Stimulated activated CD4-positive, alpha-beta T cell treated with anti-CD3 and anti-CD28 coated beads, Interleukin-2, amount 100 ng/mL, for 48 hours (primary cell): ENCODE measurements at regions not wholly inside any gene's neighbourhood (a gene's known extent, or its start where the extent isn't known, plus 50 kb on each side); places are given as distances from the start of the nearest gene placed in this dataset.
"Not testable (repeated sequence)": the region's sequence is repeated elsewhere in the genome, so short reads cannot be mapped to it uniquely, and the experiment has no call there.

Experiments
- DNase-seq, 2 donors: peaks; one replicate each; pipeline ENCODE4 v3.0.0-alpha.2; 2020

DNA sequence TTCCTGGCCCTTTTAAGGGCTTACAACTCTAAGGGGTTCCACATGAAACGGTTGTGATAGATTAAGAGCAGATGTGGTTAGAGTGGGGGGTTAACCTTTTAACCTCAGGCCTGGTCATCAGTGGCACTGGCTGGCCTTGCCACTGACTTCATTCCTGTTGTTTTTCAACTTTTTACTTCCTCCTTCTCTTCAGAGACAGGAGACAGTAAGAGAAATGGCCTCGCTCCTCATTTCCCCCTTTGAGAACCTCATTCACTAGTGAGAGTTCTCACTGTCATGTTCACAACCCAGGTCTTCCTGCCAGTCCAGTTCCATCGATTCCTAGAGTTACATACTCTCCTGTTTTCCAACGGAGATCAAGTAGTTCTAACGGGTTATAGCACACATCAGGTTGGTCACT is 101.6 kb upstream of the SLC1A4 start:
- DNase-seq, result no peak

DNA sequence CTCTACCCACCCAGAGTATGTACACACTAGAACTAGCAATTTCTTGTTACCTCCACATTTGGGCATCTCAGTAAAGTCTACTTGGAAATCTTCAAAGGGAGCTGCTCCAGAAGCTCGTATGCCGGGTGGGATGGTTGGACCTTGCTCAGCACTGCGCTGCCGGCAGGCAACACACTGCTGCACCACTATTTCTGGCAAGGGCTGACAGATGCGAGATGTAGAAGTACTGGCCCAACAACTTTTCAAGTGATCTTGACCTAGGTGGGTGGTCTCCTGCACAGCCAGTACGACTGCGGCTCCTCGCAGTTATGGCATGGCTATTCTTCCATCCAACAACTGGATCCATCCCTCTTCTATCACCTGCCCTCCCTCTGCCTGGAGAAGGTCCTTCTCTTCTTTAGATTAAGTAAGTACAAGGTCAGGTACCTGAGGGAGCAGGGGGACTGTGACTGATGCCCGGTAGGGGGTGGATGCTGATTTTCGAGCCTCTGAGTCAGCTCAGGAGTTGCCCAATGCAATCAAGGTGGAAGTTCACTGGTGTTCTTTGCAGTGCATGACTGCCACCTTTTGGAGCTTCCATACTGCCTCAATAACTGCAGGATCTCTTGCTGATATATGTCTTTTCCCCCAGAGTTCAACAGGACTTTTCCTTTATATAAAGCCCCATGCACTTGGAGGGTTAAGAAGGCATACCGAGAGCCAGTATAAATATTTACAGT is 100.4 kb upstream of the SLC1A4 start:
- DNase-seq, result no peak

DNA sequence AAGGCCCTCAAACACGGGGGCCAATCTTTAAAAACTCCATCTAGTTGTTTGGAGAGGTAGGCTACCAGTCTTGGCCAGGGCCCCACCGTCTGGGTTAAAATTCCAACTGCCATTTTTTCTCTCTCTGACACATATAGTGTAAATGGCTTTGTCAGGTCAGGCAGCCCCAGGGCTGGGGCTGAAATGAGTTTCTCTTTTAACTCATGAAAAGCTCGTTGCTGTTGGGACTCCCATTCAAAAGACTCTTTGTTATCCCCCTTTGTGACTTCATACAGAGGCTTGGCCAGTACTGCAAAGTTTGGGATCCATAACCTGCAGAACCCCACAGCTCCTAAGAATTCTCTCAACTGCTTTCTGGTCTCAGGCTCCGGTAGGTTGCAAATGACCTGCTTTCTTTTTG is 99.4 kb upstream of the SLC1A4 start:
- no peak for DNase-seq

DNA sequence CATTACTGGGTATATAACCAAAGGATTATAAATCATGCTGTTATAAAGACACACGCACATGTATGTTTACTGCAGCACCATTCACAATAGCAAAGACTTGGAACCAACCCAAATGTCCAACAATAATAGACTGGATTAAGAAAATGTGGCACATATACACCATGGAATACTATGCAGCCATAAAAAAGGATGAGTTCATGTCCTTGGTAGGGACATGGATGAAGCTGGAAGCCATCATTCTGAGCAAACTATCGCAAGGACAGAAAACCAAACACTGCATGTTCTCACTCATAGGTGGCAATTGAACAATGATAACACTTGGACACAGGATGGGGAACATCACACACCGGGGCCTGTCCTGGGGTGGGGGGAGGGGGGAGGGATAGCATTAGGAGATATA is 92.6 kb upstream of the SLC1A4 start:
- DNase-seq, result not testable (repeated sequence)

DNA sequence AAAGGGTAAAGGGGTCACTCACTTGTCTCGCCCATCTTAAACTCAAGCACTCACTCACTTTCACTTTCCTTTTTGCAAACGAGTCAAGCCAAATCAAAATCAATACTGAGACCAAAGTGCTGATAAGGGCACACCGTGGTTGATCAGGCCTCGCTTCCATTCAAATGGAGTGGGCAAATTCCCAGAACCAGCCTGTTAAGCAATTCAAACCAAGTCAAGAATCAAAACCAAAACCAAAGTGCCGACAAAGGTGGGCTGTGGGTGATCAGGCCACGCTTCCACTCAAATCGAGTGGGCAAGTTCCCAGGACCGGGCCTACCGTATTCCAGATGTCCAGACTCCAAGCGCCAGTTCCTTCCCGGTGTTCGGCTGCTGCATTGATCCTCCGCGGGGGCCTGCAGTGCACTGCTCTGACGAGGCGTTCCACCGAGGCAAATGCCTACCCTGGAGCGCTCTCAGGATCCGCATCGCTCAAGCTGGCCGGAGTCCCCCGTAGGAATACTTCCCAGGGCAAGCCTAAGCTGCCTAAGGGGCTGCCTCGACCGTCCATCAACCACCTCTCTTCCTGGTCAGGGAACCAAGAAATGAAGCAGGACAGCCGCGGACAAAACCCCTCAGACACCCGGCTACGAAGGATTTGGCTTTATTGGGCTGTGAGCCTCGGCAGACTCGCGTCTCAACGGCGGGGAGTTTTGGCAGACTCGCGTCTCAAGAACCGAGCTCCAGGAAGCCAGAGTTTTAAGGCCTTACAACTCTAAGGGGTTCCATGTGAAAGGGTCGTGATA is 89.9 kb upstream of the SLC1A4 start:
- DNase-seq, result no peak

DNA sequence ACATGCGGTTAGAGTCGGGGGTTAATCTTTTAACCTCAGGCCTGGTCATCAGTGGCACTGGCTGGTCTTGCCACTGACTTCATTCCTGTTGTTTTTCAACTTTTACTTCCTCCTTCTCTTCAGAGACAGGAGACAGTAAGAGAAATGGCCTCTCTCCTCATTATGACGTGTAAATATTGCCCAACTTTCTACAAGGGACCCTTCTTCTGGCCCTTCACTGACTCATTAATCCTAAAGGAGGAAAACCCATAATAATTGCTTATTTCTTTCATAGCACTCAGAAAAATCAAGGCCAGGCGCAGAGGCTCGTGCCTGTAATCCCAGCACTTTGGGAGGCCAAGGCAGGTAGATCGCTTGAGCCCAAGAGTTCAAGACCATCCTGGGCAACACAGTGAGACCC is 89.3 kb upstream of the SLC1A4 start:
- DNase-seq, result not testable (repeated sequence)

DNA sequence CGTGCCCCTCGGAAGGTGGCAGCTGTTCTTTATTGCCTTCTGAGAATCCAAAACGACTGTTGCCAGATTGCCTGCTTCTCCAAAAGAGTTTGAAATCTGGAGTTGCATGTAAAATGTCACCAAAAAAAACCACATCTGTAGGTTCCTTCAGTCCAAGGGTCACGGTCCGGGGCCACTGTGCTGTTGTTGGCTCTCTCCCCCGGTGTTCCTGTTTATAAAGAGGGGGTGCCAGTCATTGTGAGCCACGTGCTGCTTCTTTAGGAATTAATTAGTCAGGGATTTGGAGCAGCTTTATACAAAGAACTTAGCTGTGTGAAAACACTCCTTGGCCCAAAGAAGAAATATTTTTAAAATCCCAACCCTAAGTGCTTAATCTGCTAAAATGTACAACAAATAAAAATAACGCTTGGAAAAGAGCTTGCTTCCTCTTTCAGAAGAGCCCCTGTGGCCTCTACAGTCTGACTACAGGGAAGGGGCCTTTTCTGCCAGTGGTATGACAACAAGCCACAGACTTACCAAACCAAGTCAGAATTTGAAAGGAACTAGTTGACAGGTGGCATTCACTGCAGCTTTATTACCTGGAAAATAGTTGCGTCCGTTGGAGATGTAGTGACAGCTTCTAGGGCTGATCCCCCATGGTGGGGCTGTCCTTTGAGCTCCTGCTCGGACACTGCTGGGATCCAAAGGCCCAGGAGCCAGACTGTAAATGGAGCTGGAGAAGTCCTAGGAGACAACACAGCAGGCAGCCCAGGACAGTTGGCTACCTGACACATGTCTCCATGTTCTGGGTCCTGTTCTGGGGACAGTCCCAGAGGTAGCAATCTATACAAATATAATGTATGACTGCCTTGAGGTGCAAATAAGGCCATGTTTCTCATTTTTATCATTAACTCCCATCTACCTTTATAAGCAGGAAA is 84.5 kb upstream of the SLC1A4 start:
- no peak for DNase-seq

DNA sequence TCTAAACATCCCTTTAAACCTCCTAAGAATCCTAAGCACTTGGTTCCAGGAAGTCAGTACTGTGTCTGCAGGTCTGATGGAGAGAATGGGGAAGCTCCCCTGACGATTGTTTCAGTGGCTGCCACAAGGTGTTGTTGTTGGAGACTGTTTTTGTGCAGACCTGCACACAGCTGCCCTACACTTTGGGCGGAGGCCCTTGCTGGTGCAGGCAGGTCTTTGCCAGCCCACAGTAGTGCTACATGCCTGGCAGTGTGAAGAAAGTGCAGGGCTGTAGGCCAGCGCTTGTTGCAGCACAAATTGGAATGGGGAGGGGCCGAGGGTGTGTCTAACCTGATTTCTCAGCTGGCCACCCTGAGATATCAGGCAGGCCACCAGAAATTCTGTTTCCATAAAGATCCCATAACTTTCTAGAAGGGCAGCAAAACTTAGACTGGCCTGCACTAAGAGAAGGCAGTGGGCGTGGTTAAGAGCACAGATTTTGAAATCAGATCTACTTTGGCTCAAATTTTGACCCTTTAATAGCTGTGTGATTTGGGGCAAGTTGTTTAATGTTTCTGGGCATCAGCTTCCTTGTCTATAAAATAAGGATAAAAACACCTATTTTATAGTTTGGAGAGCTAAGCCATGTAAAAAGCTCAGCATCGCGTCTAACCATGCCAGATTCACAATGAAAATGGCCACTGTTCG is 83.7 kb upstream of the SLC1A4 start:
- no peak for DNase-seq

DNA sequence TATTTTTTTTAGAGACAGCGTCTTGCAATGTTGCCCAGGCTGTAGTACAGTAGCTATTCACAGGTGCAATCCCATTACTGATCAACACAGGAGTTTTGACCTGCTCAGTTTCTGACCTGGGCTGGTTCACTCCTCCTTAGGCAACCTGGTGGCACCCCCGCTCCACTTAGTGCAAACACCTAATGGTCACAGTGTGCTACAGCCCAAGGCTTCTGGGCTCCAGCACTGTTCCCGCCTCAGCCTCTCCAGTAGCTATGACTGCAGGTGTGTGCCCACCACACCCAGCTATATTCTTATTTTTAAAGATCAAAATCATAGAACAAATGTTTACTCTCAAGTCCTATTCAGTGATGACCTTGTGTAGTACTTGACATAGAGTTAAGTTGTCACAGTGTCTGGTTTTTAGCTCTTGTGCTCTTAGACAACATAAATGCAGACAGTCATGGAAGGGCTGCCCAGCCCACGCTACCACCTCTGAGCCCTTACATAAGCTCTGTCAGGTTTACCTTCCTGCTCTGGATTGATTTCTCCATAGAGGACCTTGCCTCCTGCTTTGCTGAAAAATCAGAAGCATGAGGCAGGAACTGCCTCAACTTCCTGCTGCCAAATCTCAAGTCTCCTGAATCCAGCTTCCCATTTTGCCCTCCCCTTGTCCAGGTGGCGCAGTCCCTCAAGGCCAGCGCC is 82.2 kb upstream of the SLC1A4 start:
- no peak for DNase-seq

DNA sequence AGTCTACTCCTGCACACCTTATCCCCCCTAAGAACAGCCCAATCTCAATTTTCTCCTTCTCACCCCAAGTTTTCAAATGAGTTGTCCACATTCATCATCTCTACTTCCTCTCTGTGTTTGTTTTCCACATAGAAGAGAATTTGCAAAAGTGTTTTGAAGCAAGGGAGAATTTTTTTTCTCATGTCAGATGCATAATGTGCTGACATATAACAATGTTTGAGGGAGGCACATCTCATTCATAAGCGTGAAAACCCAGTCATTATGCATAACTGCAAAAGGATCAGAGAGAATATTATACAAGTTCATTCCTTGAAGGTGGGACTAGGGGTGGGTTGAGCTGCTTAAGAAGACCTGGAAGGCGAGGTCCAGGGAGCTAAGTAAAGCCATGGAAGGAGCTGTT is 80.8 kb upstream of the SLC1A4 start:
- no peak for DNase-seq

DNA sequence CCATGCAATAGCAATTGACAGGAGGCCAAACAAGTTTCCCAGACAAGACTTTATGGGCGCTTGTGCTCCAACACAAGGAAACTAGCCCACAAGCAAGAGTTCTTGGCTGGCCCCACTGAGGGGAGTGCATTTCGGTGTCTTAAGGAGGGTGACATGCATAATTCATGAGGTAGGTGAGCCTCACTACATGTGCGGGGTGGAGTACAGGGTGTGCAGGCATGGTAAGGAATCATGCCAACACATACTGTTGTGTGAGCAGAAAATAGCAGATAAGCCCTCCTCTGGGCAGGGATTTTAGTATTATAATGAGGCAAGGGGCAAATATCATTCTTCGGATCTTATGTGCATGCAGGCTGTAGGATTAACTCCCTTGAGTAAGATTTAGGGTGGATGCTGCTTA is 78.7 kb upstream of the SLC1A4 start:
- no peak for DNase-seq

DNA sequence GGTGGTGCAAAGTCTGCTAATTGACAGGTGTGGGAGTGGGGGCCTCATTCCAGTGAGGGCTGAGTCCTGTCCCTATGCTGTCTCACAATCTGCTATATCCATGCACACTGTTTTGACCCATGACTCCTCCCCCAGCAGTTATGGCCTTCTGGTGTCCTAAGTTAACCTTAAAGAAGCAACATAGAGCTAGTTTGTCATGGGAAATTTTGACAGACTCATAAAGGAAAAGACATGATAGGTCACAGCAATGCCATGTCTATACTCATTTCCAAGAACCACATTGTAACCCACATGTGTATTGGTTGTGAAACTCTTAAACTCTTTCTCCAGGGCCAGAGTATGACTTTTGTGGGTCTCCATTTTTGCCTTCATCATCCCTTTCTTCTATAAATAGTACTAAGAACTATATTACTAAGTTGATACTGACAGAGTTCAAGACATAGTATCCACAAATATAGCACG is 78.2 kb upstream of the SLC1A4 start:
- DNase-seq, result no peak

DNA sequence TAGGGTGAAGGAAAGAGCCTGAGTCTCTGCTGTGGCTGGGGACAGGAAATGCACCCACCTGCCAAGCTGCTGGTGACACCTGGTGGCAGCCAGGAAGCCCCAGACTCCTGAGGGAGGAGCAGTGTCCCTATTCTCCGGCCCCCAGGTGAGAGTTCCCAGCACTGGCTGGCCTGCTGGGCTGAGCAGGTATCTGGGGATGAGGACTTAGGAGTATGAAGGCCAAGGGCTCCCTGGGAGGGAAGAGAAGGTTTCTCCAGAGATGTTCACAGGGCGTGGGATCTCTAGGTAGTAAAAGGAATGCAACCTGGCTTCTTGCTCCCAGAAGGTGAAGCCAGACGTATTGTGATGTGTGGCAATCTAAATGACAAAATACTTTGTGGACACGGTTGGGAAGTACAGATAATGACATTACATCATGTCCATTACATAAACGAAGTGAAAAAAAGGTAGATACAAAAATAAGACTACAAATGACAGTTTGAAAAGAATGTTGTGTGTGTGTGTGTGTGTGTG is 75.8 kb upstream of the SLC1A4 start:
- no peak for DNase-seq

DNA sequence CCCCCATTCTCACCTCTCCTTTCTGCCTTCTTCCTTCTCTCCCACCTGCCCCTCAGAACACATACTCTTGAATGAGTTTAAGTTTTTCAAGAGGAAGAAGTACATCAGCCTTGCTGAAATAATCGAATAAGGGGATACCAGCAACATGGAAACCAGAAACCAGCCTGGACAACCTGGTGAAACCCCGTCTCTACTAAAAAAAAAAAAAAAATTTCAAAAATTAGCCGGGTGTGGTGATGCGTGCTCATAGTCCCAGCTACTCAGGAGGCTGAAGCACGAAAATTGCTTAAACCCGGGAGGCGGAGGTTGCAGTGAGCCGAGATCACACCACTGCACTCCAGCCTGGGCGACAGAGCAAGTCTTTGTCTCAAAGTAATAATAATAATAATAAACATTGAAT is 75.0 kb upstream of the SLC1A4 start:
- no peak for DNase-seq

DNA sequence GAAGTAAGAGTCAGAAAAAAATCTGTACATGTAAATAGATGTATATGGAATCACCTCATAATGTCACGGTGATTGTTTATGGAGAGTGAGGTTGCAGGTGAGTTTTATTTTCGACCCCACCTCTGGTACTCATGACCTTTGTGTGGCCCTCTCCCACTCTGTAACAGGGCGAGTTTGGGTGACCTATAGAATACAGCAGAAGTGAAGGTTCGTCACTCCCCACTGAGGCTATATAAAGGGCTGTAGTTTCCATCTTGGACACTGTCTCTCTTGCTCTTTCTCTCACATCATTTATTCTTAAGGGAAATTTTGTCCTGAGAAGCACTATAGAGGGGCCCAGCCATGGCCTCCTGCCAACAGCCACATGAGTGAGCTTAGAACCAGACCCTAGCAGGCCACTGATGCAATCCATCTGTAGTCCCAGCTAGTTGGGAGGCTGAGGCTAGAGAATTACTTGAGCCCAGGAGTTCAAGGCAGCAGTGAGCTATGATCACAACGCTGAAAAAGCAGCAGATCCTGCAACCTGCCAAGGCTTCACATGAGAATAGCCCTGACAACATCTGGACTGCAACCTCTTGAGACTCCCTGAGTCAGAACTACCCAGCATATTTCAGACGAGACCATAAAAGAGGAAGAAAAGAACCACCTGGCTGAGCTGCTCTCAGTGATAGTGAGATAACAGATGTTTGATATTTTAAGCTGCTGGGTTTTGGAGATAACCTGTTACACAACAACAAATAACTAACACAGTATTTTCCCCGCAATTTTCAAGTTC is 74.3 kb upstream of the SLC1A4 start:
- DNase-seq, result no peak

DNA sequence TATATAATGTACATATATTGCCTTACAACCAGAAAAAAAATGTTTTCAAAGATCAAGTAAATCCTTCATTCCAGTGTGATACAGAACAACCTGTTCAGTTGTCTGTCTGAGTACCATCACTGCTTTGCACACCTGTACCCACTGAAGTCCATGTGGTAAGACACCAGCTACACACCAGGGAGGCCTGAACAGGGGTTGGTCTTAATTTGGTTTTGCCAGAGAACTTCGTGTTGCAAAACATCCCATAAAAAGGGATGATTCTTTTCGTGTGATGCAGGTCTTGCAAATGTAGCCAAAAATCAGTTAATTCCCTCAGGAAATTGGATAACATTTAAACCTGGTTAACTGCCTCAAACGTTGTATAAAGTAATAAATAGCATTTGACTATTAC is 73.7 kb upstream of the SLC1A4 start:
- DNase-seq, result no peak

DNA sequence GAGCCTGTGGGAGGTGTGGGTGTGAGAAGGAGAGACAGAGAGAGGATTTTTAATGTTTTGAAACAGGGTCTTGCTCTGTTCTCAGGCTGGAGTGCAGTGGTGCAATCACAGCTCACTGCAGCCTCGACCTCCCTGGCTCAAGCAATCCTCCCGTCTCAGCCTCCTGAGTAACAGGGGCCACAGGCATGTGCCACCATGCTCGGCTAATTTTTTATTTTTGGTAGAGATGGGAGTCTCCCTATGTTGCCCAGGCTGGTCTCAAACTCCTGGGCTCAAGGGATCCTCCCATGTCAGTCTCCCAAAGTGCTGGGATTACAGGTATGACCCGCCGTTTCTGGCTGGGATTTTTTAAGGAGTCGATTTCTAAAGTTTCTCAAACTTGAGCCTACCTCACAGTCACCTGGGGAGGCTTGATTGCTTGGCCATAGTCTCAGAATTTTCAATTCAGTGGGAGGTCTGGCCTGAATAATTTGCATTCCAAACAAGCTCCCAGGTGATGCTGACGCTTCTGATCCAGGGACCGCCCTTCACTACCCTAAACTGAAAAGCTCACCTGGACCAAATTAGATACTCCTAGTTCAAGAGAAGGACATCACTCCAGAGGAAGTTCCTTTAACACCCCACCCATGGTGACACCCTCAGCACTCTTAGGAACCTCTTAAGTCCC is 70.8 kb upstream of the SLC1A4 start:
- DNase-seq, result no peak

DNA sequence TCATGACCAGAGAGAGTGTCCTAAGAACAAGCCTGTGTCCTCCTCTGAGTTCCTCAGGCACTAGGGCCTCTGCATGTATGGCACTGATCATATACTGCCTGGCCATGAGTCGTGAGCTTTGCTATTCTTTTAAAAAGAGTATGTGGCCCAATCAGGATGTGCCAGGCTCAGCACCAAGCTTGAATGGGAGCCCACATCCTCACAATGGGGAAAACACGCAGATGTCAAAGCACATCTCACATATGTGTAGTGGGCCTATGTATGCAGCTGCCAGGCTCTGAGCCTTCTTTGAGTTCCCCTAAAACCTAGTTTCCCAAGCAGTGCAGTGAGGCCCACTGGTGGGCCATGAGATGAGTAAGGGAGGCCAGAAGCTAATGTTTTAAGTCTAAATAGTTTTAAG is 69.9 kb upstream of the SLC1A4 start:
- DNase-seq, result no peak

DNA sequence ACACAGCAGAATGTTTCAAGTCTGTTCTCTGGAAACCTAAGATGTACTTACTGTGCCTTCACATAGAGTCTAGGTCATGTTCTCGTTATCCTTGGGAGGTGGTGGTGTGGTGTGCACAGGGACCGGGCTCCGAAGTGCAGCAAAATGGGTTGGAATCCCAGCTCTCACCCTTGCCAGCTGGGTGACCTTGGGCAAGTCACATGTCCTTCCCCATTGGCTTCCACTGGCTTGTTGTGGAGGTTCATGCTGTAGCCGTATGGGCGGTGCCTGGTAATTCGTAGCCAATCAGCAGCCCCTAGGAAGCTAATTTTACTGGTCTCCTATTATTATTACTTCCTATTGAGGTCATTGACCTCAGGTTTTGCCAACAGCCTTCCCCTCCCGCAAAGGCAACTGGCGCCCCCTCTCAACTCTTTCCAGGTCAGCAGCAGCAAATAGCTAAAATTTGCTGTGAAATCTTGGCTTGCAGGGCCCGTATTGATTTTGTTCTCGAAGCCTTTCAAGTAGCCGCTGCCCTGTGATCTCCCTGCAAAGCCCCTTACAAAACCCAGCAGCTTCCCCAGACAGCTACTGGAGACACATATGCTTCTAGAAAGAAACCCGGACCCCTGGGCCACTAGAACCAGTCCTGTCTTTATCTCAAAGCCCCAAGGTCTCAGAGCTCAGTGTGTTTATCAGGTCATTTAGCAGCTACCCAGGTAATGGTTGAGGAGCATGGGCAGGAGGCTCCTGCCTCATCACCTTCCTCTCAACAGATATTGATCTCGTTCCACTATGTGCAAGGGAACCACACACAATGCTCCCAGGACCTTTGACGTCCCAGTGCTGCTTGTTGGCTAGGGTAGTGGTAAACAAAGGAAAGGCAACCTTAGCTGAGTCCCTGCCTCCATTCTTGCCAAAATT is 66.5 kb upstream of the SLC1A4 start:
- no peak for DNase-seq

DNA sequence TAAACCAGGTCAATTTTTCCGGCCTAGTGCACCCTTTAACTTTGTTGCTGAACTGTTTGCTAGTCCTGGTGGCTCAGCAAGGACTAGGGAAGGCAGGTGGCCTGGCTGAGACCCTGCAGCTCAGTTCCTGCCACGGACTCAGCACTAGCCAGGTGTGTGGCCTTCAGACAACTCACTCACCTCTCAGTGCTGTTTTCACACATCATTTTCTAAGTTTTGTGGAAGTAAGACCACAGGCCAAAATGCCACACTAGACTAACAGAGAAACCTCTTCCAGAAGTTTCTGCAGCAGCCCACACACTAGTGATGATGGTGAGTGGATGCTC is 65.9 kb upstream of the SLC1A4 start:
- no peak for DNase-seq
